ENCODE measurements at regions not wholly inside any gene's neighbourhood (a gene's known extent, or its start where the extent isn't known, plus 50 kb on each side); places are given as distances from the start of the nearest gene placed in this dataset.

- Histone ChIP-seq H3K27me3 (no peaks in the 10 kb centered on the region), H3K36me3 (no peaks in the 10 kb centered on the region), H3K9me3 (ENCODE audit: low read depth) (no peaks in the 10 kb centered on the region), H3K27ac (no peak overlapping the region), H3K4me3 (no peak overlapping the region), H3K4me1 (ENCODE audit: low read depth) (peaks cover 5% of the 10 kb centered on the region)
- TF ChIP-seq CTCF (IDR thresholded peaks at IDR 0.05; ENCODE audit: low read depth, low read length) = no peak
- no peak for DNase-seq (ENCODE audit: low read depth in 1 of 2, low spot score in 1 of 2)
Observed at GRCh38 chr2:173680574-173680973, 284.6 kb downstream of the SP3 start.

- Histone ChIP-seq H3K27me3 (no peaks in the 10 kb centered on the region), H3K36me3 (no peaks in the 10 kb centered on the region), H3K9me3 (ENCODE audit: low read depth) (no peaks in the 10 kb centered on the region), H3K4me3 (no peak overlapping the region), H3K4me1 (ENCODE audit: low read depth) (peaks cover 5% of the 10 kb centered on the region), H3K27ac (no peak overlapping the region)
- TF ChIP-seq CTCF (IDR thresholded peaks at IDR 0.05; ENCODE audit: low read depth, low read length) = no peak
- no peak for DNase-seq (ENCODE audit: low read depth in 1 of 2, low spot score in 1 of 2)
Observed at GRCh38 chr2:173681881-173682650, 283.1 kb downstream of the SP3 start.

GRCh38 chr2:173684896-173685459 is 280.2 kb downstream of the SP3 start:
- Histone ChIP-seq H3K27ac (peak overlapping the region; percentile 25), H3K36me3 (no peaks in the 10 kb centered on the region), H3K4me3 (no peak overlapping the region), H3K9me3 (ENCODE audit: low read depth) (no peaks in the 10 kb centered on the region), H3K4me1 (ENCODE audit: low read depth) (peaks cover 5% of the 10 kb centered on the region), H3K27me3 (no peaks in the 10 kb centered on the region)
- no peak for TF ChIP-seq CTCF (IDR thresholded peaks at IDR 0.05; ENCODE audit: low read depth, low read length)
- no peak for DNase-seq (ENCODE audit: low read depth in 1 of 2, low spot score in 1 of 2)

GRCh38 chr2:173690349-173690748 is 274.8 kb downstream of the SP3 start:
- no peaks in the 10 kb centered on the region for H3K9me3 ChIP-seq (ENCODE audit: low read depth)
- no peaks in the 10 kb centered on the region for H3K36me3 ChIP-seq
- H3K27me3 ChIP-seq = no peaks in the 10 kb centered on the region
- H3K4me1 ChIP-seq (ENCODE audit: low read depth) = no peaks in the 10 kb centered on the region
- no peak for TF ChIP-seq CTCF (IDR thresholded peaks at IDR 0.05; ENCODE audit: low read depth, low read length)
- no peak for DNase-seq (ENCODE audit: low read depth in 1 of 2, low spot score in 1 of 2)
- no peak overlapping the region for H3K4me3 ChIP-seq
- H3K27ac ChIP-seq = no peak overlapping the region

GRCh38 chr2:173692068-173692467 is 273.1 kb downstream of the SP3 start:
- no peaks in the 10 kb centered on the region for H3K4me1 ChIP-seq (ENCODE audit: low read depth)
- no peaks in the 10 kb centered on the region for H3K9me3 ChIP-seq (ENCODE audit: low read depth)
- H3K27me3 ChIP-seq = no peaks in the 10 kb centered on the region
- H3K4me3 ChIP-seq = no peak overlapping the region
- no peaks in the 10 kb centered on the region for H3K36me3 ChIP-seq
- DNase-seq (ENCODE audit: low read depth in 1 of 2, low spot score in 1 of 2) = no peak
- no peak overlapping the region for H3K27ac ChIP-seq
- TF ChIP-seq CTCF (IDR thresholded peaks at IDR 0.05; ENCODE audit: low read depth, low read length) = no peak

All from cardiac muscle cell (in vitro differentiated cells and primary cell).